ENCODE measurements at regions not wholly inside any gene's neighbourhood (a gene's known extent, or its start where the extent isn't known, plus 50 kb on each side); places are given as distances from the start of the nearest gene placed in this dataset.

GRCh38 chr7:46527360-46527759, 606.3 kb upstream of the IGFBP3 start:
- TF ChIP-seq CTCF (conservative IDR thresholded peaks at IDR 0.05; ENCODE audit: low read depth, low read length) = no peak

GRCh38 chr7:46525876-46526275, 604.8 kb upstream of the IGFBP3 start:
- TF ChIP-seq CTCF (conservative IDR thresholded peaks at IDR 0.05; ENCODE audit: low read depth, low read length) = no peak
- DNase-seq (ENCODE audit: low read depth) = peak; percentile 91

More at GRCh38 chr7:46527360-46527759, 606.3 kb upstream of the IGFBP3 start:
- no peak overlapping the region for H3K4me3 ChIP-seq (ENCODE audit: low read depth, low read length)
- no peak for DNase-seq (ENCODE audit: low read depth)

GRCh38 chr7:46524350-46524749, 603.3 kb upstream of the IGFBP3 start:
- DNase-seq (ENCODE audit: low read depth) = no peak
- no peak for TF ChIP-seq CTCF (conservative IDR thresholded peaks at IDR 0.05; ENCODE audit: low read depth, low read length)
- H3K4me3 ChIP-seq (ENCODE audit: low read depth, low read length) = no peak overlapping the region

More at GRCh38 chr7:46525876-46526275, 604.8 kb upstream of the IGFBP3 start:
- no peak overlapping the region for H3K4me3 ChIP-seq (ENCODE audit: low read depth, low read length)

- no peak for DNase-seq (ENCODE audit: low read depth)
- TF ChIP-seq CTCF (conservative IDR thresholded peaks at IDR 0.05; ENCODE audit: low read depth, low read length) = no peak
Measured at GRCh38 chr7:46522354-46522906, 601.4 kb upstream of the IGFBP3 start.

GRCh38 chr7:46518713-46519112, 597.6 kb upstream of the IGFBP3 start:
- no peak overlapping the region for H3K4me3 ChIP-seq (ENCODE audit: low read depth, low read length)
- no peak for DNase-seq (ENCODE audit: low read depth)
- TF ChIP-seq CTCF (conservative IDR thresholded peaks at IDR 0.05; ENCODE audit: low read depth, low read length) = no peak

More at GRCh38 chr7:46522354-46522906, 601.4 kb upstream of the IGFBP3 start:
- H3K4me3 ChIP-seq (ENCODE audit: low read depth, low read length) = no peak overlapping the region

GRCh38 chr7:46515844-46516590, 594.9 kb upstream of the IGFBP3 start:
- DNase-seq (ENCODE audit: low read depth) = no peak
- H3K4me3 ChIP-seq (ENCODE audit: low read depth, low read length) = no peak overlapping the region
- TF ChIP-seq CTCF (conservative IDR thresholded peaks at IDR 0.05; ENCODE audit: low read depth, low read length) = no peak

GRCh38 chr7:46513447-46513848, 592.4 kb upstream of the IGFBP3 start:
- DNase-seq (ENCODE audit: low read depth) = no peak
- no peak for TF ChIP-seq CTCF (conservative IDR thresholded peaks at IDR 0.05; ENCODE audit: low read depth, low read length)
- H3K4me3 ChIP-seq (ENCODE audit: low read depth, low read length) = no peak overlapping the region
